GM21367 (cell line): ENCODE measurements at regions not wholly inside any gene's neighbourhood (a gene's known extent, or its start where the extent isn't known, plus 50 kb on each side); places are given as distances from the start of the nearest gene placed in this dataset.

Experiments used
- ATAC-seq: cut with Tn5 transposase; IDR thresholded peaks from one replicate; pipeline ENCODE4 v1.9.1; 2021; ENCODE audit not compliant: unreplicated experiment

GRCh38 chr2:12270876-12271588 lies 445.7 kb upstream of the TRIB2 start:
- ATAC-seq: no peak

GRCh38 chr2:12271589-12271984 lies 445.1 kb upstream of the TRIB2 start:
- no peak for ATAC-seq

DNA sequence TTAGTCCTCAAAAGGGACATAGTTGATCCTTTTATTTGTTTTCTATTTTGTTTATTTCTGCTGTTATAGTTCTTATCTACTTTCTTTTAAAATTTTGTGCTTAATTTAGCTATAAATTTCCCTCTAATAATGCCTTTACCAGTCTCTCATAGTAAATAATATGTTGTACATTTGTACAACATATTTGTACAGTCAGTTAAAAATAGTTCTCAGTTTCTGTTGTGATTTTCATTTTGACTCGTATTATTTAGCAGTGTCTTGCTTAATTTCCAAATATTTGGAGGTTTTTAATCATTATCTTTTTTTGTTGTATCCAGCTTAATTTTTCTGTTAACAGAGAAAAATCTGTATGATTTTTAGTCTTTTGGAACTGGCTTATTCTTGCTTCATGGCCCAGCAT lies 443.6 kb upstream of the TRIB2 start:
- ATAC-seq: no peak

DNA sequence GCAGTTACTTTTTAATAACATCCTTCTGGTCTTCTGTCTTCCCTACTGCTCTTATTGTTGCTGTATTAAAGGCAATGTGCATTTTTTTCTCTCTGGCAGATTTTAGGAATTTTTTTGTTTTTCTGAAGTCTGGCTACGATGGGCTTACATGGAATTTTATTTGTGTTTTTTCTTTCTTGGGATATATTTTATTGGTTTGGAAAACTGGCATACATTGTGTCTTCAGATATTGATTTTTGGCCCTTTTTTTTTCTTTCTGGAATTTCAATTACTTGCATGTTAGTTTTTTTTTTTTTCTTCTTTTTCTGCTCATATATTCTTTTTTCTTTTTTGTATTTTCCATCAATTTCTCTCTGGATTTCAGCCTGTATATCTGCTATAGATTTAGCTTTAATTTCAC lies 442.1 kb upstream of the TRIB2 start:
- no peak for ATAC-seq

DNA sequence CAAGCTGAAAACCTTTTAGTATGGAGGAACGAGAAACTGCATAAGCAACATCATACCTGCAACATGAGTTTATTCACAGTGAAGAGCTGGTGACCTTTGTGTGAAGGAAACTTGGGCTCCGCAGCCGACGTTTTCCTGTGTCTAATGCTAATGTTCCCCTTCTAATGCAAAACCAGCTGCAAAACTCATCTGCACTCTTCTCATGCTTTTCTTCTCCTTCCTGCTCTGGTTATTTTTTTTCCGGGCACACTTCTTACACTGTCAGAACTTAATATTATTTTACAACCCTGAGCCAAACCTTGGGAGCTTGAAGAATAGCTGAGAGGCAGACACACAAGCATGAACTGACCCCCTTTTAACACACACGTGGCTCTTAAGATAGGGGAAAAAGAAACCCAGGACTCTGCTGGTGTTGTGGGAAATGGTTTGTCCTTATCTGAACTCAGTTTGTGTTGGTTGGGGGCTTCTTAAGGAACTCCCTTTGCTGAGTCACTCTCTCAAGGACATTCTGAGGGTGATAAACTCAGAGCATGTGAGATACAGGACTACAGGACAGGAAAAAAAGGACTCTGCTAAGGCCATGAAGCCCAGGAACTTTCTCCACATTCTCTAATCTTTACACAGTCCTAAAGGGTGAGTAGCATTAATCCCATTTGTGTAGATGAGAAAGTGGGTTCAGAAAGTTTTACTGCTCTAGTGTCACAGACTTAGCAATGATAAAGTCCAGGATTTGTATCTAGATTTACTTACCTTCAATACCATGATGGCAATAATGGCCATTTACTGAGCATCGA lies 439.3 kb upstream of the TRIB2 start:
- no peak for ATAC-seq

- ATAC-seq: no peak
Observed at GRCh38 chr2:12278217-12278750, 438.5 kb upstream of the TRIB2 start.

DNA sequence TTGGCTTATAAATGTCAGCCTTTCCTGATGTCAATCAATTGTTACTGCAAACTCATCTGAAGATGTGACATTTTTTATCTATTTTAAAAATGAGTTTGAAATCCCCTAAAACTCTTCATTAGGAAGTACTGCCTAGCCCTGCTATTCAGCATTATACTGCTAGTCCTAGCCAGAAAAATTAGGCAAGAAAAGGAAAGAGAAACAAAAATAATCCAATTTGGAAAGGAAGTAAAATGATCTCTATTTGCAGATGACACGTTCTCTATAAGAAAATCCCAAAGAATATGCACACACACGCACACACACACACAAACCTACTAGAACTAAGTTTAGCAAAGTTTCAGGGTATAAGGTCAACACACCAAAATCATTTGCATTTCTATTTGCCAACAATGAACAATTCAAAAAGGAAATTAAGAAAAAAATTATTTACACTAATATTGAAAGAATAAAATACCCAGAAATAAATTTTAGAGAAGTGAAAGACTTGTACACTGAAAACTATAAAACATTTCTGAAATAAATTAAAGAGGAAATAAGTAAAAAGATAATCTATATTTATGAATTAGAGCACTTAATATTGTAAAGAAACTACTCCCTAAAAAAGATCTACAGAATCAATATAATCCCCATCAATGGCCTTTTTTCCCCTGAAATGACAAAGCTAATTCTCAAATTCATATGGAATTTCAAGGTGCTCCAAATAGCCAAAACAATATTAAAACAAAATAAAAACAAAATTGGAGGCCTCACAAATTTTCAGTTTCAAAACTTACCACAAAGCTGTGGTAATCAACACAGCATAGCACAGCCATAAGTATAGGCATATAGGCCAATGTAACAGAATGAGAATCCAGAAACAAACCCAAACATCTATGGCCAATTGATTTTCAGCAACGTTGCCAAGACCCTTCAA lies 433.7 kb upstream of the TRIB2 start:
- peak; percentile 78 for ATAC-seq

GRCh38 chr2:12284037-12284436 lies 432.7 kb upstream of the TRIB2 start:
- no peak for ATAC-seq

DNA sequence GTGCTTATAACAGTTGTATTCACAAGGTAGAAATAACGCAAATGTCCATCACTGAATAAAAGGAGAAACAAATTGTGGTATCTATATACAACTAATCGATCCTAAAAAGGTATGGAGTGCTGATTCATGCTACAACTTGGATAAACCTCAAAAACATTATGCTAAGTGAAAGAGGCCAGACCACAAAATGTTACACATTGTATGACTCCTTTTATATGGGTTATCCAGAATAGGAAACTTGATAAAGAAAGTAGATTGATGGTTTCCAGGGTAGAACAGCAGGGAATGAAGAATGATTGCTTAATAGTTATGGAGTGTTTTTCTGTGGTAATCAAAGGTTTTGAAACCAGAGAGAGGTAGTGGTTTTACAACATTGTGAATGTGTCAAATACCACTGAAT lies 432.2 kb upstream of the TRIB2 start:
- ATAC-seq: no peak

- ATAC-seq: no peak
Observed at GRCh38 chr2:12286347-12286746, 430.4 kb upstream of the TRIB2 start.

DNA sequence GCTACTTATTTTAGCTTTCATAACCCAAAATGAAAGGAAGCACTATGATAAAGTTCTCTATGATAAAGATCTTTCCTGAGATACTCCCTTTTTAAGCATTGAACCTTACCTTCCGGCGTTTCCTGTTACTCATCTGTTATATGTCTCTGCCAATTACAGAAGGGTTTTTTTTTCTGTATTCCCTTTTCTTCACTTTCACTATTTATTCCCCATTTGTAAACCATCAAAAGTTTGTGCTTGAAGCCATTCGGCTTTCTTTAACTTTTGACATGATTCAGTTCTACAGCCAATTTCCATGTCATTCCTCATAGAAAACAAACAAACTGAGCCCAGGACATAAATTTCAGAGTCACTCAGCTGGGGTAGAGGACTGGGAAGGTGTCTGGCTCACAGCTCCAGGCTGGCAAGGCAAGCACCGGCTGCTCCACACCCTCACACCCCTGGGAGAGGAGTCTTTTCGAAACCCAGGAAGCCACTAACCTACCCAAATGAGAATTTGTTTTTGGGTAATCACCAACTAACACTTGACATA lies 429.4 kb upstream of the TRIB2 start:
- no peak for ATAC-seq

DNA sequence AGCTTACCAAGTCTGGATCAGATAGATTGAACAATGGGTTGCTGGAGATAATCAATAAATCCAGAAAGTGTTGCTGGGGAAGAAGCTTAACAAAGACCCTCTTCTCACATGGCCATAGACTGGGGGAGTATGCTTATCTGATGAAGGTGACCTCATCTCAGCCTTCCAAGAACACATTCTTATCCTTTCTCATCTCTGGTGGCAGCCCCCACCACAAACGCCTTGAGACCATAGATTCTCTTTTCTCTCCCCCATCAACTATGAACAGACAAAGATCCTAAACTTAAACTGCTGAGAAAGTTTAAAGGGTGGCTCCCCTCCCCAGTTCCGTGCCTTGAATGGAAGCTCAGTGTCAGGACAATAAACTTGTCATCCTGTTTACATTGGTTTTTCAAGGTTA lies 428.7 kb upstream of the TRIB2 start:
- ATAC-seq: no peak

DNA sequence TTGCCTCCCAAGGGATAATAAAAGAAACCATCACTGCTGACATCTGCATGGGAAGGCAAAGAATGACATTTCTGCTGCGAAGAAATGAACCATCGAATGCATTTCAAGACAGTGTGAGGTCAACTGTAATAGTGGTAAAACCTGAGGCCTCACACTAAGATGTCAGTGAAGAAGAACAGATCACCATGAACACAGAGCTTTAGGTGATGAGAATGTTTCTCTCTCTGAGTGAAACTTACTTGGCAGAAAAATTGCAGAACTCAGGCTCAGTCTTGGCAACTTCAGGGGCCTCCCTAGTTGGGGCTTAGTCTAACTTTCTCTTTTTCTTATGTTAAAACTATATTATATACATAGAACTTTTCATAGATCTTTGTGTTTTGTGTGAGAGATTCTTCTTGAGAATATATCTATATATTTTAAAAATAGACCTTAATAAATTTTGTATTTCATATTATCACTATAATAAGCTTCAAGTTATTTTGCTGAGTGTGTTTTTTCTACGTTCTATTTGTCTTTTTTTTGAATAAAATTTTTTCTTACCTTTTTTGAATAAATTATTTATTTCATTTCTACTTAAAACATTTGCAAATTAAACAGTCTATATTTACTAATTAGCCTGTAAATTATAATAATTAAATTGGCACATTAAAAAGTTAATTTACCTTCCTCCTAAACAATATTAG lies 427.5 kb upstream of the TRIB2 start:
- ATAC-seq: no peak

DNA sequence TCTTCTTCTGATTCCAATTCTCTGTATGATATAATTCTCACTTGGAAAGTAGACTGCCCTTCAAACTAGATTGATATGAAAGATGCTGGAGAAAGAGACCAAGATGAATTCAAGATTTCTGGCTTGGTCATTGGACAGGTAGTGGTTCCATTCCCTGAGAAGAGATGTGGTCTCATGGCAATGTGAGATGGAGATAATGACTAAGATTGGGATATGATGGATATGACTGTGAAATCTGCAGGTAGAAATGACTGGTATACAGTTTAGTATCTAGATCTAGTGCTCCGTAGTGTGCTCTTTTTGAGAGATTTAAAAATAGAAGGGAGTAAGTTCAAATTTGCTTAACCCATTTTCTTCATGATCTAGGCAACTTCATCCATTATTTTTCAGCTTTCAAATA lies 425.4 kb upstream of the TRIB2 start:
- ATAC-seq: no peak

GRCh38 chr2:12293874-12294273 lies 422.9 kb upstream of the TRIB2 start:
- peak; percentile 92 for ATAC-seq

DNA sequence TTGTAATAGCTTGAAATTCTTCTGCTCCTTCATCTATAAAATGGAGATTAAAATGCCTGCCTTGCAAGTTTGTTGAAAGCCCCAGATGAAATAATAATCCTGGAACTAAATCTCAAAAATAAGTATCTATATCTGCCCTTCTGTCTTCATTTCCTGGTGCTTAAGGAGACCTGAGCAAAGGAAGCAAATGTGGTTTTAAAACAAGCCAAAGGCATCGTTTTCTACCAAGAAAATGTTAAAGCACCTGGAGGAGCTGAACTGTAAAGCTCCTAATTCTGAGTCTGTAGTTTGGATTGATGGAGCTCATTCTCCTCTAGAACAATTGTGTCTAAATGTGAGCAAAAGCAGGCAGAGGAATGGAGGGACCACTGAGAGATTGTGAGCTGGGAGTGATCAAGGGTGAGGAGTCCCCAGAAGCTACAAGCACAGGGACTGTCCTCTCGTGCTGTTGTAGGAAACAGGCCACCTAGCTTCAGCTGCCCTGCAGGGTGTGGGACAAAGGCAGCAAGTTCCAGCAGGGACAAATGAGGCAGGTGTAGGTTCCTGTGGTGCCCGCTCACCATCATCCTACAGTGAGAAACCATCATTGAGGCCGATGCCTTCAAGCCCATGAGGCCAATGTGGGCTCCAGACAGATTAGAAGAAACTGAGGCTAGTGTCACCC lies 420.7 kb upstream of the TRIB2 start:
- no peak for ATAC-seq

GRCh38 chr2:12296915-12297314 lies 419.8 kb upstream of the TRIB2 start:
- ATAC-seq: no peak

DNA sequence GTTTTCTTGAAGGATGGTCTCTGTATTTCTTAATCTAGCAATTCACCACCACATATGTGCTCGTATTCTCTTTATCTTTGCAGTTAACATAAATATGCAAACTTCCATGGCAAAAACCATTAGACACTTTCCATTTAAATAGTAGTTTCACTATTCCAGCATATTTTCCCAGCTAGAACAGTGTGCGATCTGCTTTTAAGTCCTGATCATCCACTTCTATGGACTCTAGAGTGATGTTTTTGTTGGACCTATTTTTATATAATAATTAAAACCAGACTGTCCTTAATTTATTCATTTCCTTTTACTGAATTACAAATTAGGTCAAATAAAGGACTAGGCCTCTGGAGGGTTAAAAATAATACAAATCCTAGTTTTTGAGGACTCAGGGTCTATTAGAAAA lies 418.4 kb upstream of the TRIB2 start:
- ATAC-seq: no peak

DNA sequence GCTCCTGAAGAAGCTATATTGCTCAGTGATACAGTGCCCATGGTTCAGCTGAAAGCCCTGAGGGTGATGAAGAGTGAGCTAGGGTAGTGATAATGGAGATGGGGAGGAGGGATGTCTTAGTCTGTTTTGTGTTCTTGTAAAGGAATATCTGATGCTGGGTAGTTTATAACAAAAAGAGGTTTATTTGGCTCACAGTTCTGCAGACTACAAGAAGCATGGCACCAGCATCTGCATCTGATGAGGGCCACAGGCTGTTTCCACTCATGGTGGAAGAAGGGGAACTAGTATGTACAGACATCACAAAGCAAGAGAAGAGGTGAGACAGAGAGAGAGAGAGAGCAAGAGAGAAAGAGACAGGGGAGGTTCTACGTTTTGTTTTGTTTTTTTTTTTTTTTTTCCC lies 417.3 kb upstream of the TRIB2 start:
- ATAC-seq: no peak

DNA sequence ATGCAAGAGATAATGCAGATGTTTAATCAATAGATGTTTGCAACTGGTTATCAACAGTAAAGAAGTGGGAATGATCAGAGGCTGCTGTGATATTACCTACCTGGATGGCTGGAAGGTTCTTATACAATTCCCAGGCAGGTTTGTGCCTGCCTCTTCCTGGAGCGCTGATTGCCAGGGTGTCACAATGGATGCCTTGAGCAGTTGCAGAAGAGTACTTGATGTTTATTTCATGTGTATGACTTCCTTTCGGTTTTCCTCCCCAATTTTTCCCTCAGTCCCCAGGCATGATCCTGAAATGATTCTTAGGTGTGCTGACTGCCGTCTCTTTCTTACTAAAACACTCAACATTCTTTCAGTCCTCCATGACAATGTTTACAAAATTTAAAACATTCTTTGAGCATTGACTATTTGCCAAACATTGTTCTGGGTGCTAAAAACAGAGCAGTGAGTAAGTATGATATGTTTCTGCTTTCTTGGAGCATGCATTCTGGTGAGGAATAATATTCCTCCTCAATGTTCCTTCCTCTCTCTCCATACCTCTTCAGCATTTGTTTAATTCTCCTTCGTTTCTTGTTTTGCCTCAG lies 416.6 kb upstream of the TRIB2 start:
- no peak for ATAC-seq
